DOHH2 (cell line): ENCODE measurements at regions not wholly inside any gene's neighbourhood (a gene's known extent, or its start where the extent isn't known, plus 50 kb on each side); places are given as distances from the start of the nearest gene placed in this dataset.

Experiments
- H3F3A ChIP-seq: fragments of 200-600 bp; sonication (generic), shearing (Covaris generic); 2 replicates; pipeline ENCODE4 v1.6.0; 2016; ENCODE audit warnings: antibody characterized with exemption, mild to moderate bottlenecking; ENCODE audit not compliant: control insufficient read depth, insufficient read depth
- H3K27ac ChIP-seq: fragments of 200-600 bp; sonication (generic); 2 replicates; pipeline ENCODE4 v1.5.1; 2014; ENCODE audit warnings: low read depth, mild to moderate bottlenecking, low read length, moderate library complexity
- H3K27me3 ChIP-seq: fragments of 200-600 bp; sonication (generic); 2 replicates; pipeline ENCODE4 v1.6.1; 2014; ENCODE audit warnings: mild to moderate bottlenecking, low read length, mixed read lengths; ENCODE audit not compliant: control insufficient read depth
- H3K36me3 ChIP-seq: fragments of 200-600 bp; sonication (generic); 2 replicates; pipeline ENCODE4 v1.6.1; 2014; ENCODE audit warnings: mild to moderate bottlenecking, low read length, moderate library complexity, mixed read lengths; ENCODE audit not compliant: control insufficient read depth
- H3K4me1 ChIP-seq: fragments of 200-600 bp; sonication (generic); 2 replicates; pipeline ENCODE4 v1.6.1; 2014; ENCODE audit warnings: mild to moderate bottlenecking, low read length, mixed read lengths; ENCODE audit not compliant: control insufficient read depth
- H3K4me2 ChIP-seq: fragments of 200-600 bp; sonication (generic); 2 replicates; pipeline ENCODE4 v1.6.0; 2014; ENCODE audit warnings: mild to moderate bottlenecking, low read length, moderate library complexity
- H3K4me3 ChIP-seq: fragments of 200-600 bp; sonication (generic); 2 replicates; pipeline ENCODE4 v1.5.1; 2014; ENCODE audit warnings: mild to moderate bottlenecking, low read length, mixed read lengths
- H3K79me2 ChIP-seq: fragments of 200-600 bp; sonication (generic); 2 replicates; pipeline ENCODE4 v1.6.1; 2014; ENCODE audit warnings: mild to moderate bottlenecking, low read length, mixed read lengths; ENCODE audit not compliant: control insufficient read depth
- H3K9me2 ChIP-seq: fragments of 200-600 bp; sonication (generic); replicated peaks from 2 replicates; pipeline ENCODE4 v1.6.1; 2014; ENCODE audit warnings: mild to moderate bottlenecking, low read length, mixed read lengths; ENCODE audit not compliant: control insufficient read depth
- H3K9me3 ChIP-seq: fragments of 200-600 bp; sonication (generic); 2 replicates; pipeline ENCODE4 v1.6.1; 2014; ENCODE audit warnings: antibody characterized with exemption, low read length, mixed read lengths; ENCODE audit not compliant: control insufficient read depth, insufficient read depth
- H4K20me1 ChIP-seq: fragments of 200-600 bp; sonication (generic); 2 replicates; pipeline ENCODE4 v1.6.0; 2014; ENCODE audit warnings: low read depth, mild to moderate bottlenecking, antibody characterized with exemption, low read length, moderate library complexity; ENCODE audit not compliant: control insufficient read depth, insufficient read depth
- CTCF ChIP-seq: fragments of 200-600 bp; sonication (generic); IDR thresholded peaks from one replicate; pipeline ENCODE4 v1.5.1; 2014; ENCODE audit warnings: antibody characterized with exemption, mild to moderate bottlenecking, low read depth, low read length; ENCODE audit not compliant: poor library complexity, severe bottlenecking
- EZH2phosphoT487 ChIP-seq: fragments of 200-600 bp; sonication (generic); IDR thresholded peaks from 2 replicates; pipeline ENCODE4 v1.6.1; 2017; ENCODE audit warnings: borderline replicate concordance, mild to moderate bottlenecking, antibody characterized with exemption, low read length, moderate library complexity, mixed read lengths

- Histone ChIP-seq H3F3A (no peaks in the 10 kb centered on the region), H3K4me1 (peaks cover 8% of the 10 kb centered on the region), H3K36me3 (no peaks in the 10 kb centered on the region), H3K9me2 (no peaks in the 10 kb centered on the region), H3K79me2 (no peaks in the 10 kb centered on the region), H3K27me3 (no peaks in the 10 kb centered on the region), H3K4me3 (no peak overlapping the region), H3K9me3 (no peaks in the 10 kb centered on the region), H3K27ac (no peak overlapping the region), H4K20me1 (no peaks in the 10 kb centered on the region), H3K4me2 (no peak overlapping the region)
- TF ChIP-seq EZH2phosphoT487 = no peak
- TF ChIP-seq CTCF = no peak
These were observed 189.3 kb upstream of the RFC3 start for GRCh38 chr13:33628662-33629061.

- H4K20me1 ChIP-seq = no peaks in the 10 kb centered on the region
- no peak overlapping the region for H3K4me3 ChIP-seq
- peaks cover 1% of the 10 kb centered on the region for H3K4me1 ChIP-seq
- no peak overlapping the region for H3K27ac ChIP-seq
- no peaks in the 10 kb centered on the region for H3K9me3 ChIP-seq
- H3K27me3 ChIP-seq = no peaks in the 10 kb centered on the region
- H3K79me2 ChIP-seq = no peaks in the 10 kb centered on the region
- no peaks in the 10 kb centered on the region for H3F3A ChIP-seq
- no peak overlapping the region for H3K4me2 ChIP-seq
- H3K36me3 ChIP-seq = no peaks in the 10 kb centered on the region
- no peaks in the 10 kb centered on the region for H3K9me2 ChIP-seq
- TF ChIP-seq EZH2phosphoT487 (no peak), CTCF (no peak)
These were observed 188.2 kb upstream of the RFC3 start for GRCh38 chr13:33629605-33630360.

- Histone ChIP-seq H3K27ac (no peak overlapping the region), H3K9me3 (no peaks in the 10 kb centered on the region)
- TF ChIP-seq EZH2phosphoT487 (no peak), CTCF (no peak)
These were observed 184.0 kb upstream of the RFC3 start for GRCh38 chr13:33633701-33634545.

More at GRCh38 chr13:33633701-33634545, 184.0 kb upstream of the RFC3 start:
- Histone ChIP-seq H3K27me3 (no peaks in the 10 kb centered on the region), H3K36me3 (no peaks in the 10 kb centered on the region), H4K20me1 (no peaks in the 10 kb centered on the region), H3K79me2 (no peaks in the 10 kb centered on the region), H3K4me1 (peaks cover 7% of the 10 kb centered on the region; the same call in 1 of the 2 replicates), H3K9me2 (no peaks in the 10 kb centered on the region), H3K4me3 (no peak overlapping the region), H3K4me2 (no peak overlapping the region), H3F3A (no peaks in the 10 kb centered on the region)
